ENCODE measurements at regions not wholly inside any gene's neighbourhood (a gene's known extent, or its start where the extent isn't known, plus 50 kb on each side); places are given as distances from the start of the nearest gene placed in this dataset.

GRCh38 chr3:153242896-153243295, 80.9 kb downstream of the RAP2B start (continued):
- TF ChIP-seq CTCF (IDR thresholded peaks at IDR 0.05) (no peak), ZNF425 (CRISPR knock-in tag; conservative IDR thresholded peaks at IDR 0.05) (no peak), ELF4 (CRISPR knock-in tag; IDR thresholded peaks at IDR 0.05; ENCODE audit: low read depth) (no peak), TP53 (CRISPR knock-in tag; IDR thresholded peaks at IDR 0.05) (no peak), NFYB (CRISPR knock-in tag; conservative IDR thresholded peaks at IDR 0.05; ENCODE audit: low read depth) (no peak), PRDM15 (CRISPR knock-in tag; IDR thresholded peaks at IDR 0.05) (no peak), ARID4B (CRISPR knock-in tag; IDR thresholded peaks at IDR 0.05; ENCODE audit: borderline replicate concordance) (no peak)

- no peak for DNase-seq (ENCODE audit: low spot score)
- TF ChIP-seq KAT7 (CRISPR knock-in tag; IDR thresholded peaks at IDR 0.05; ENCODE audit: borderline replicate concordance) (no peak), GABPB1 (CRISPR knock-in tag; IDR thresholded peaks at IDR 0.05) (no peak), RORB (CRISPR knock-in tag; IDR thresholded peaks at IDR 0.05) (no peak), IRF1 (CRISPR knock-in tag; IDR thresholded peaks at IDR 0.05) (no peak), ZBTB21 (CRISPR knock-in tag; IDR thresholded peaks at IDR 0.05; ENCODE audit: borderline replicate concordance) (no peak), CTCF (IDR thresholded peaks at IDR 0.05) (no peak), ZNF219 (CRISPR knock-in tag; IDR thresholded peaks at IDR 0.05; ENCODE audit: borderline replicate concordance) (no peak), MLX (CRISPR knock-in tag; IDR thresholded peaks at IDR 0.05) (no peak), E2F5 (CRISPR knock-in tag; IDR thresholded peaks at IDR 0.05) (no peak), NFATC4 (CRISPR knock-in tag; IDR thresholded peaks at IDR 0.05) (no peak), HMGA2 (CRISPR knock-in tag; IDR thresholded peaks at IDR 0.05) (no peak), ZNF317 (CRISPR knock-in tag; IDR thresholded peaks at IDR 0.05; ENCODE audit: borderline replicate concordance, low read depth) (no peak), GRHL2 (CRISPR knock-in tag; IDR thresholded peaks at IDR 0.05; ENCODE audit: insufficient replicate concordance, severe bottlenecking) (no peak)
These were observed 82.9 kb downstream of the RAP2B start for GRCh38 chr3:153244961-153245360.

More at GRCh38 chr3:153244961-153245360, 82.9 kb downstream of the RAP2B start:
- Mint-ChIP-seq H3K27me3 (ENCODE audit: low read depth) (no peaks in the 10 kb centered on the region), H3K4me3 (no peak overlapping the region), H3K9me3 (peaks cover 13% of the 10 kb centered on the region), H3K4me1 (no peaks in the 10 kb centered on the region), H3K27ac (no peak overlapping the region), H3K36me3 (peaks cover 6% of the 10 kb centered on the region; the same call in 1 of the 2 replicates)
- ChIA-PET CTCF (no interaction called here), POLR2A (no interaction called here)
- ATAC-seq: no peak

Data from WTC11 (cell line).